AG04449 (cell line): ENCODE measurements at regions not wholly inside any gene's neighbourhood (a gene's known extent, or its start where the extent isn't known, plus 50 kb on each side); places are given as distances from the start of the nearest gene placed in this dataset.

Source experiments
- CTCF ChIA-PET: fragments of 350-600 bp; formaldehyde crosslinking; extraction: SDS; loops from one replicate; lab custom pipeline; 2021; ENCODE audit warnings: antibody characterized with exemption; lab: Yijun Ruan, JAX
- POLR2A ChIA-PET: fragments of 400-600, 350-600 bp; formaldehyde crosslinking; extraction: SDS; loops from one replicate; lab custom pipeline; 2020; ENCODE audit warnings: antibody characterized with exemption, inconsistent platforms; lab: Yijun Ruan, JAX
- DNase-seq: peaks from one replicate; pipeline ENCODE4 v3.0.0-alpha.2; 2010; ENCODE audit warnings: low read depth, low spot score
- H3K4me3 ChIP-seq: 2 replicates; pipeline ENCODE4 v1.5.1; 2011; ENCODE audit warnings: low read depth, mild to moderate bottlenecking, control low read depth, low read length
- CTCF ChIP-seq: IDR thresholded peaks from one replicate; pipeline ENCODE4 v1.5.1; 2011; ENCODE audit warnings: mild to moderate bottlenecking, moderate library complexity, low read length, control low read depth, inconsistent platforms; ENCODE audit not compliant: insufficient read depth; ENCODE audit errors: missing control alignments

DNA sequence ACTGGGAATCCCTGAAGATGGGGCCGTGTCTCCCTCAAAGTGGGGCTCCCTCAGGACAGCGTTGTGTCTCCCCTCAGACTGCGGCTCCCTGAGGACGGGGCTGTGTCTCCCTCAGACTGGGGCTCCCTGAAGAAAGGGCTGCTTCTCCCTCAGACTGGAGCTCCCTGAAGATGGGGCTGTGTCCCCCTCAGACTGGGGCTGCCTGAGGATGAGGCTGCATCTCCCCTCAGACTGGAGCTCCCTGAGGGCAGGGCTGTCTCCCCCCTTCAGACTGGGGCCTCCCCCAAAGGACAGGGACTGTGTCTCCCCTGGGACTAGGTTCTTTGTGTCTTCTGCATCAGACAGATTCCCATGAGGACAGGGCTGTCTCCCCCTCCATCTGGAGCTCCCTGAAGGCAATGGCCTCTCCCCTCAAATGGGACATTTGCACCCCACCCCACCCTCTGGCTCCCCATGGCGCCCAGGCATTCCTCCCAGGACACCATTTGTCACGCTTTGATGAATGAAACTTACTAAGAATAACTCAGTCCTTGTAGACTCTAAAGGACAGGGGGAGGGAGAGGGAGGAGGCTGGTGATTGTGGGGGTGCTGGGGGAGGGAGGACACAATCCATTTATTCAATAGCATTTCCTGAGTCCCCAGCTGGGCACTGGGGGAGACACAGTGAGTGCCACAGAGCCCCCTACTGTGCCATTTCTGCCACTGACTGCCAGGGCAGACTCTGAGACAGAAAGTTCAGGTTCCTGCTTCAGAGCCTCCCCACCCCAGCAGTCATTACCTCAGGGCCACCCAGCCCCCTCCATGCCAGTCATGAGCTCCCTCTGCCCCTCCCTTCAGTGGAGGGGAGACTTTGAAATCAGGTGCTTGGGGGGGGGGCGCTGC is 122.4 kb downstream of the MRPL14 start:
- no peak overlapping the region for H3K4me3 ChIP-seq
- CTCF ChIA-PET = interaction anchor here (1.0 to 7.9 kb wide), 11 partner anchors 14 to 236 kb away, joined by 3 to 69 read pairs (median 5); partner anchors contain the start of gene VEGFA
- DNase-seq = no peak
- TF ChIP-seq CTCF = peak; percentile 32
- POLR2A ChIA-PET = interaction anchor here (0.7 to 2.1 kb wide), 7 partner anchors 15 to 235 kb away, joined by 3 to 7 read pairs (median 3); partner anchors contain the start of gene VEGFA

GRCh38 chr6:44004136-44004535 is 123.1 kb downstream of the MRPL14 start:
- CTCF ChIA-PET = interaction anchor here (1.2 to 5.2 kb wide), 6 partner anchors 14 to 235 kb away, joined by 3 to 42 read pairs (median 12); partner anchors contain the start of gene VEGFA
- no peak for DNase-seq
- POLR2A ChIA-PET = interaction anchor here (0.9 to 2.1 kb wide), 4 partner anchors 8 to 215 kb away, joined by 3 to 7 read pairs (median 4); no protein-coding TSS in a partner anchor
- H3K4me3 ChIP-seq = no peak overlapping the region
- no peak for TF ChIP-seq CTCF

DNA sequence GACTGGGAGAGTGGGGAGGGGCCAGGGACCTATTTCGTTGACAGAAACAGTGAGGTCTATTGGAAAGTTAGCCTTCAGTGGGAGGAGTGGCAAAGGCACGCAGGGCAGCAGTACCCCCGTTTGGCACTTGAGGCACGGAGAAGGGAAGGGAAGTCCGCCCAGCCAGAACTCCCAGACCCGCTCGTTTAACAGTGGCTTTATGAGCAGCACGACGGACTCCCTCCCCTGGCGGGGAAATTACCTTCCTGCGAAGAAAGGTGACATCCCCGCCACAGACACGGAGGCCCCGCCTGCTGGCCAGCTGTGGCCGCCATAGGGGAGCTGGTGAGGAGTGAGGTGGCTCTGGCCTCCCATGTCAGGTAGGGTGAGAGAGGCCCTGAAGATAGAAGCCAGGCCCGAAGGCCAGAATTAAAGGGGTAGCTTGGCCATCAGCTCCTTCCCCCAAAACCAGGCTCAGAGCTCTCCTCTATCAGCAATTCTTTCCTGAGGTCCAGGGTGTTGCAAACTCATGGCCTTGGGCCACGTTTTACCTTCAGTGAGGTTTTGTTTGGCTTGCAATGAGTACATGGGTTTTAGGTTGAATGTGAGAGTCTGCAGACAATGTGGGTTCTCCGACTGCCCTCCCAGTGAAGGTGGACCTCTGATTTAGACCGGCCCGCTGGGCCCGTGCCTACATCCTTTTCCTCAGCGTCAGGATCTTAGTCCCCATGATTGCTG is 123.7 kb downstream of the MRPL14 start:
- ChIA-PET POLR2A (interaction anchor here (0.9 to 2.1 kb wide), 4 partner anchors 9 to 214 kb away, joined by 3 to 7 read pairs (median 4); no protein-coding TSS in a partner anchor), CTCF (interaction anchor here (2.4 to 5.2 kb wide), 4 partner anchors 13 to 234 kb away, joined by 10 to 42 read pairs (median 16); partner anchors contain the start of gene VEGFA)
- H3K4me3 ChIP-seq = peak overlapping the region; percentile 50
- DNase-seq = no peak
- TF ChIP-seq CTCF = no peak

GRCh38 chr6:44002593-44003344 is 124.5 kb downstream of the MRPL14 start:
- H3K4me3 ChIP-seq = peak overlapping the region; percentile 50
- POLR2A ChIA-PET = interaction anchor here (0.6 to 2.1 kb wide), 7 partner anchors 8 to 288 kb away, joined by 3 to 7 read pairs (median 3); no protein-coding TSS in a partner anchor
- peak; percentile 41 for TF ChIP-seq CTCF
- CTCF ChIA-PET = interaction anchor here (0.6 to 5.2 kb wide), 6 partner anchors 12 to 281 kb away, joined by 3 to 42 read pairs (median 12); partner anchors contain the start of gene VEGFA
- DNase-seq = no peak

DNA sequence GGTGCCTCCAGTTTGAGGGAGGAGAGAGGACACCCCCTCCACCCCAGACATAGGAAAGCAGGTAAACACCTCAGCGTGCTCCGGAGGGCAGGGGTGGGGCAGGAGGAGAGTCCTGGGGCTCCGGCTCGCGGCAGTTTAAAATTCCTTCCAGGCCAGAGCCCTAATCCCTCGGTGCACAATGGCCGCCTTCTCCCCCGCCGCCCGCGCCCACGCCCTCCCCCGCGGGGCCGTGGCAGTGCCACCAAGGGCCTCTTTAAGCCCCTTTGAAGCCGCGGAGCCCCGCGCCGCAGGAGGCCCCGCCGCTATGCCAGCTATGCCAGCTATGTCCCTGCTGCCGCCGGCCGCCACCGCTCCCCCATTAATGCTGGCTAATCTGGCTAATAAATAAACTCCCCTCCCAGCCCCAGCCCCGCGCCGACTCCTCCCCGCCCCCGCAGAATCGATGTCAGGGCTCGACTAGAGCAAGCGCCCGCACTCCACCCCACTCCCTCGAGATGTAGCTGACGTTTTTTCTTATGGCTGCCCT is 125.1 kb downstream of the MRPL14 start:
- peak overlapping the region; percentile 50 for H3K4me3 ChIP-seq
- TF ChIP-seq CTCF = no peak
- no peak for DNase-seq
- ChIA-PET CTCF (interaction anchor here (0.6 to 5.2 kb wide), 6 partner anchors 11 to 280 kb away, joined by 3 to 42 read pairs (median 8); partner anchors contain the start of gene VEGFA), POLR2A (interaction anchor here (0.6 to 1.3 kb wide), 4 partner anchors 8 to 227 kb away, joined by 3 to 7 read pairs (median 3); no protein-coding TSS in a partner anchor)
